ENCODE measurements at regions not wholly inside any gene's neighbourhood (a gene's known extent, or its start where the extent isn't known, plus 50 kb on each side); places are given as distances from the start of the nearest gene placed in this dataset.

DNA sequence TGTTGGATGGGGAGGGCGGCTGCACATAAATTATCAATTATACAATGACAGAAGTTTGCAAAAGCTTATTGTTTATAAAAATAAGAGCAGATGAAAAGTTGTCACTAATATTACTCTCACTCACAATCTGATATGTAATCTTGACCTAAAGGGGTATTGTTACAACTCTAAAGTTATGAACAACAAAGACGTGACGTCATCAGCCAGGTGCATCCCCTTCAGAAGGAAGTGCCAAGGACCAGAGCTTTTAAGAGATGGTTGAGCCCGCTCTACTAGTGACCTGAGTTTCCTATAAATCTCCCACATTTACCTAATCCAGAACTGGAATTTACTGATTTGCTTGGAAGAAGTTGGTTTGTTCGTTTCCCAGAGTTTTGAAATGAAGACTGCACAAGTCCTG is 247.7 kb upstream of the MGMT start:
- Histone ChIP-seq H2BK12ac (ENCODE audit: low read length) (no peak overlapping the region), H2BK120ac (ENCODE audit: low read depth, low read length) (no peak overlapping the region), H3K18ac (ENCODE audit: low read length) (no peak overlapping the region), H3K14ac (ENCODE audit: low read length) (no peak overlapping the region), H3K23ac (ENCODE audit: low read depth, low read length, poor library complexity) (no peak overlapping the region), H2AK5ac (ENCODE audit: low read depth, low read length) (no peak overlapping the region), H3K4me2 (ENCODE audit: insufficient read depth, low read length, poor library complexity, severe bottlenecking) (no peak overlapping the region), H3K79me1 (ENCODE audit: low read depth, low read length) (no peaks in the 10 kb centered on the region), H3K4me1 (ENCODE audit: control insufficient read depth in 2 of 2, insufficient read depth in 1 of 2, low read depth in 1 of 2, low read length in 2 of 2) (no peaks in the 10 kb centered on the region), H3K27ac (replicated peaks; ENCODE audit: low read length) (no peak overlapping the region), H3K4ac (ENCODE audit: low read length) (no peak overlapping the region), H2BK15ac (ENCODE audit: low read length) (no peak overlapping the region), H3K9me3 (replicated peaks in 1 of 2; ENCODE audit: control insufficient read depth in 2 of 2, insufficient read depth in 1 of 2, low read depth in 1 of 2, low read length in 2 of 2) (no peaks in the 10 kb centered on the region), H3K36me3 (replicated peaks in 1 of 2; ENCODE audit: control insufficient read depth in 2 of 2, insufficient read depth in 2 of 2, low read length in 2 of 2) (no peaks in the 10 kb centered on the region), H2AFZ (ENCODE audit: low read length) (no peak overlapping the region), H2BK5ac (ENCODE audit: low read length) (no peak overlapping the region), H3K27me3 (ENCODE audit: control insufficient read depth in 3 of 3, insufficient read depth in 3 of 3, low read depth in 1 of 3, low read length in 3 of 3) (no peaks in the 10 kb centered on the region), H3K4me3 (ENCODE audit: low read length in 2 of 2) (no peak overlapping the region), H4K8ac (ENCODE audit: low read depth, low read length) (no peak overlapping the region), H3K9ac (ENCODE audit: low read depth, low read length, poor library complexity) (no peak overlapping the region), H4K91ac (ENCODE audit: low read depth, low read length, poor library complexity) (no peak overlapping the region)
- no CpG with 5 or more reads among the region's 5 CpGs for WGBS, 2 donors (ENCODE audit: extremely low coverage in 2 of 2, insufficient read length in 2 of 2, insufficient replicate concordance in 1 of 2)
- no peak for DNase-seq (ENCODE audit: low spot score)

DNA sequence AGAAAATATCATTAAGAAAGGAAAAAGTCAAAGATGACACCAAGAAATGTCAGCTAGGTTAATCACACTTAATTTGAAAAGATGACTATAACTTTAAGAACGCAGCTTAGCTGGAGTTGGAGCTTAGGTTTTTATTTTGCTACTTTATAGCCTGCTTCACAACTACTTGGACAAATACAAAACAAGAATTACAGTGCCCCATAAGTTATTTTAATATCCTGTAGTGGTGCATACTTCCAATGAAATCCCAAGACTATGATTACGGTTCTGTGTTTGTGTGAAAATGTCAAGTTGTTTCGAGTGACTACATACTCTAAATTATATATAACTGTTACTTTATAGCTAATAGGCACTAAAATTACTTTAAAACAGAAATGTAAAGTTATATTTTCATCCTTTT is 244.6 kb upstream of the MGMT start:
- H3K4me1 ChIP-seq (ENCODE audit: control insufficient read depth in 2 of 2, insufficient read depth in 1 of 2, low read depth in 1 of 2, low read length in 2 of 2), result no peaks in the 10 kb centered on the region
- no peak overlapping the region for H2BK12ac ChIP-seq (ENCODE audit: low read length)
- no peak overlapping the region for H3K4me2 ChIP-seq (ENCODE audit: insufficient read depth, low read length, poor library complexity, severe bottlenecking)
- no peak overlapping the region for H2BK5ac ChIP-seq (ENCODE audit: low read length)
- no peaks in the 10 kb centered on the region for H3K27me3 ChIP-seq (ENCODE audit: control insufficient read depth in 3 of 3, insufficient read depth in 3 of 3, low read depth in 1 of 3, low read length in 3 of 3)
- H3K36me3 ChIP-seq (replicated peaks in 1 of 2; ENCODE audit: control insufficient read depth in 2 of 2, insufficient read depth in 2 of 2, low read length in 2 of 2), result no peaks in the 10 kb centered on the region
- no peak overlapping the region for H3K4me3 ChIP-seq (ENCODE audit: low read length in 2 of 2)
- H3K14ac ChIP-seq (ENCODE audit: low read length), result no peak overlapping the region
- no peak for DNase-seq (ENCODE audit: low spot score)
- H3K23ac ChIP-seq (ENCODE audit: low read depth, low read length, poor library complexity), result no peak overlapping the region
- peaks cover 0 to 2% of the 10 kb centered on the region in 2 donors for H3K9me3 ChIP-seq (replicated peaks in 1 of 2; ENCODE audit: control insufficient read depth in 2 of 2, insufficient read depth in 1 of 2, low read depth in 1 of 2, low read length in 2 of 2)
- no peak overlapping the region for H3K4ac ChIP-seq (ENCODE audit: low read length)
- H2AK5ac ChIP-seq (ENCODE audit: low read depth, low read length), result no peak overlapping the region
- no peak overlapping the region for H3K27ac ChIP-seq (replicated peaks; ENCODE audit: low read length)
- no peak overlapping the region for H2AFZ ChIP-seq (ENCODE audit: low read length)
- no peaks in the 10 kb centered on the region for H3K79me1 ChIP-seq (ENCODE audit: low read depth, low read length)
- no peak overlapping the region for H2BK15ac ChIP-seq (ENCODE audit: low read length)
- H3K9ac ChIP-seq (ENCODE audit: low read depth, low read length, poor library complexity), result no peak overlapping the region
- no CpG with 5 or more reads among the region's 3 CpGs for WGBS, 2 donors (ENCODE audit: extremely low coverage in 2 of 2, insufficient read length in 2 of 2, insufficient replicate concordance in 1 of 2)
- no peak overlapping the region for H4K91ac ChIP-seq (ENCODE audit: low read depth, low read length, poor library complexity)
- no peak overlapping the region for H4K8ac ChIP-seq (ENCODE audit: low read depth, low read length)
- H2BK120ac ChIP-seq (ENCODE audit: low read depth, low read length), result no peak overlapping the region
- no peak overlapping the region for H3K18ac ChIP-seq (ENCODE audit: low read length)

DNA sequence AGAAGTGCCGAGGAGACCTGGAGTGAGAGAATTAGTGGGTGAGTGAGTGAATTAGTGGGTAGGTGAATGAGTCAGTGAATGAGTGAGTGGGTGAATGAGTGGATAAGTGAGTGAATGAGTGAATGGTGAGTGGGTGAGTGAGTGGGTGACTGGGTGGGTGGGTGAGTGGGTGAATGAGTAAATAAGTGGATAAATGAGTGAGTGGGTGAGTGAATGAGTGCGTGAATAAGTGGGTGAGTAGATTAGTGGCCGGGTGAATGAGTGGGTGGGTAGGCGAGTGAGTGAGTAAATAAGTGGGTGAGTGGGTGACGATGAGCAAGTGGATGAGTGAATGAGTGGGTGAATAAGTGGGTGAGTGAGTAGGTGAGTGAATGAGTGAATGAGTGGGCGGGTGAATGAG is 243.7 kb upstream of the MGMT start:
- Histone ChIP-seq H3K79me1 (ENCODE audit: low read depth, low read length) (no peaks in the 10 kb centered on the region), H3K4ac (ENCODE audit: low read length) (no peak overlapping the region), H3K14ac (ENCODE audit: low read length) (no peak overlapping the region), H3K27ac (replicated peaks; ENCODE audit: low read length) (no peak overlapping the region), H3K4me2 (ENCODE audit: insufficient read depth, low read length, poor library complexity, severe bottlenecking) (no peak overlapping the region), H2BK15ac (ENCODE audit: low read length) (no peak overlapping the region), H4K91ac (ENCODE audit: low read depth, low read length, poor library complexity) (no peak overlapping the region), H2BK5ac (ENCODE audit: low read length) (no peak overlapping the region), H3K18ac (ENCODE audit: low read length) (no peak overlapping the region), H2BK12ac (ENCODE audit: low read length) (no peak overlapping the region), H3K36me3 (replicated peaks in 1 of 2; ENCODE audit: control insufficient read depth in 2 of 2, insufficient read depth in 2 of 2, low read length in 2 of 2) (no peaks in the 10 kb centered on the region), H3K9ac (ENCODE audit: low read depth, low read length, poor library complexity) (no peak overlapping the region), H3K23ac (ENCODE audit: low read depth, low read length, poor library complexity) (no peak overlapping the region), H3K9me3 (replicated peaks in 1 of 2; ENCODE audit: control insufficient read depth in 2 of 2, insufficient read depth in 1 of 2, low read depth in 1 of 2, low read length in 2 of 2) (peaks cover 0 to 2% of the 10 kb centered on the region in 2 donors), H3K27me3 (ENCODE audit: control insufficient read depth in 3 of 3, insufficient read depth in 3 of 3, low read depth in 1 of 3, low read length in 3 of 3) (no peaks in the 10 kb centered on the region), H3K4me3 (ENCODE audit: low read length in 2 of 2) (no peak overlapping the region), H2AK5ac (ENCODE audit: low read depth, low read length) (no peak overlapping the region), H3K4me1 (ENCODE audit: control insufficient read depth in 2 of 2, insufficient read depth in 1 of 2, low read depth in 1 of 2, low read length in 2 of 2) (no peaks in the 10 kb centered on the region), H4K8ac (ENCODE audit: low read depth, low read length) (no peak overlapping the region), H2AFZ (ENCODE audit: low read length) (no peak overlapping the region), H2BK120ac (ENCODE audit: low read depth, low read length) (no peak overlapping the region)
- no peak for DNase-seq (ENCODE audit: low spot score)
- WGBS, 2 donors (ENCODE audit: extremely low coverage in 2 of 2, insufficient read length in 2 of 2, insufficient replicate concordance in 1 of 2), result 100% methylated on average over 3 of the region's 6 CpGs; no CpG with 5 or more reads in 1 of the 2 donors

DNA sequence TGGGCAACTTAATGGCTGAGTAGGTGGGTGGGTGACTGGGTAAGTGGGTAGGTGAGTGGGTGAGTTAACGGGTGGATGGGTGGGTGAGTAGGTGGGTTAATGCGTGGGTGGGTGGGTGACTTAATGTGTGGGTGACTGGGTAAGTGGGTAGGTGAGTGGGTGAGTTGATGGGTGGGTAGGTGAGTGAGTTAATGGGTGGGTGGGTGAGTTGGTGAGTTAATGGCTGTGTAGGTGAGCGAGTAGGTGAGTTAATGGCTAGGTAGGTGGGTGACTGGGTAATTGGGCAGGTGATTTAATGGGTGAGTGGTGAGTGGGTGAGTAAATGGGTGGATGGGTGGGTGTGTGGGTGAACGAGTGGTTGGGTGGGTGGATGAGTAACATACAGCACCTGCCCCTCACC is 243.0 kb upstream of the MGMT start:
- H2BK12ac ChIP-seq (ENCODE audit: low read length), result no peak overlapping the region
- no peak overlapping the region for H3K4ac ChIP-seq (ENCODE audit: low read length)
- H4K91ac ChIP-seq (ENCODE audit: low read depth, low read length, poor library complexity), result no peak overlapping the region
- no peak overlapping the region for H3K9ac ChIP-seq (ENCODE audit: low read depth, low read length, poor library complexity)
- H2BK120ac ChIP-seq (ENCODE audit: low read depth, low read length), result no peak overlapping the region
- no peak for DNase-seq (ENCODE audit: low spot score)
- H2AK5ac ChIP-seq (ENCODE audit: low read depth, low read length), result no peak overlapping the region
- H3K9me3 ChIP-seq (replicated peaks in 1 of 2; ENCODE audit: control insufficient read depth in 2 of 2, insufficient read depth in 1 of 2, low read depth in 1 of 2, low read length in 2 of 2), result peaks cover 0 to 2% of the 10 kb centered on the region in 2 donors
- no peaks in the 10 kb centered on the region for H3K4me1 ChIP-seq (ENCODE audit: control insufficient read depth in 2 of 2, insufficient read depth in 1 of 2, low read depth in 1 of 2, low read length in 2 of 2)
- no peaks in the 10 kb centered on the region for H3K27me3 ChIP-seq (ENCODE audit: control insufficient read depth in 3 of 3, insufficient read depth in 3 of 3, low read depth in 1 of 3, low read length in 3 of 3)
- WGBS, 2 donors (ENCODE audit: extremely low coverage in 2 of 2, insufficient read length in 2 of 2, insufficient replicate concordance in 1 of 2), result 100% methylated on average over 2 of the region's 4 CpGs; no CpG with 5 or more reads in 1 of the 2 donors
- H3K79me1 ChIP-seq (ENCODE audit: low read depth, low read length), result no peaks in the 10 kb centered on the region
- no peak overlapping the region for H3K4me3 ChIP-seq (ENCODE audit: low read length in 2 of 2)
- no peak overlapping the region for H3K23ac ChIP-seq (ENCODE audit: low read depth, low read length, poor library complexity)
- H3K36me3 ChIP-seq (replicated peaks in 1 of 2; ENCODE audit: control insufficient read depth in 2 of 2, insufficient read depth in 2 of 2, low read length in 2 of 2), result no peaks in the 10 kb centered on the region
- no peak overlapping the region for H4K8ac ChIP-seq (ENCODE audit: low read depth, low read length)
- H2BK15ac ChIP-seq (ENCODE audit: low read length), result no peak overlapping the region
- no peak overlapping the region for H2BK5ac ChIP-seq (ENCODE audit: low read length)
- H3K4me2 ChIP-seq (ENCODE audit: insufficient read depth, low read length, poor library complexity, severe bottlenecking), result no peak overlapping the region
- no peak overlapping the region for H3K18ac ChIP-seq (ENCODE audit: low read length)
- no peak overlapping the region for H3K14ac ChIP-seq (ENCODE audit: low read length)
- H3K27ac ChIP-seq (replicated peaks; ENCODE audit: low read length), result no peak overlapping the region
- H2AFZ ChIP-seq (ENCODE audit: low read length), result no peak overlapping the region

Data from neuronal stem cell (in vitro differentiated cells).